Activated naive CD8-positive, alpha-beta T cell treated with anti-CD3 and anti-CD28 coated beads for 36 hours (primary cell): ENCODE measurements at regions not wholly inside any gene's neighbourhood (a gene's known extent, or its start where the extent isn't known, plus 50 kb on each side); places are given as distances from the start of the nearest gene placed in this dataset.

Source experiments
- DNase-seq: peaks from one replicate; pipeline ENCODE4 v3.0.0; 2021
- H3K27ac Mint-ChIP-seq: one replicate; pipeline ENCODE4 v1.8.0; 2022; ENCODE audit warnings: mild to moderate bottlenecking, moderate library complexity, mixed read lengths
- H3K27me3 Mint-ChIP-seq: one replicate; pipeline ENCODE4 v1.8.0; 2022; ENCODE audit warnings: mild to moderate bottlenecking, mixed read lengths
- H3K36me3 Mint-ChIP-seq: one replicate; pipeline ENCODE4 v1.8.0; 2021; ENCODE audit warnings: mild to moderate bottlenecking, mixed read lengths
- H3K4me1 Mint-ChIP-seq: one replicate; pipeline ENCODE4 v1.8.0; 2021; ENCODE audit warnings: mixed read lengths
- H3K4me3 Mint-ChIP-seq: one replicate; pipeline ENCODE4 v1.8.0; 2022; ENCODE audit warnings: mild to moderate bottlenecking, moderate library complexity, mixed read lengths
- H3K9me3 Mint-ChIP-seq: one replicate; pipeline ENCODE4 v1.8.0; 2022; ENCODE audit warnings: mixed read lengths

GRCh38 chr2:217274578-217274977 lies 414.7 kb upstream of the TNP1 start:
- DNase-seq = no peak
- H3K4me3 Mint-ChIP-seq = no peak overlapping the region
- no peak overlapping the region for H3K27ac Mint-ChIP-seq
- no peaks in the 10 kb centered on the region for H3K9me3 Mint-ChIP-seq
- H3K4me1 Mint-ChIP-seq = no peaks in the 10 kb centered on the region
- H3K36me3 Mint-ChIP-seq = no peaks in the 10 kb centered on the region
- H3K27me3 Mint-ChIP-seq = peaks cover 14% of the 10 kb centered on the region

DNA sequence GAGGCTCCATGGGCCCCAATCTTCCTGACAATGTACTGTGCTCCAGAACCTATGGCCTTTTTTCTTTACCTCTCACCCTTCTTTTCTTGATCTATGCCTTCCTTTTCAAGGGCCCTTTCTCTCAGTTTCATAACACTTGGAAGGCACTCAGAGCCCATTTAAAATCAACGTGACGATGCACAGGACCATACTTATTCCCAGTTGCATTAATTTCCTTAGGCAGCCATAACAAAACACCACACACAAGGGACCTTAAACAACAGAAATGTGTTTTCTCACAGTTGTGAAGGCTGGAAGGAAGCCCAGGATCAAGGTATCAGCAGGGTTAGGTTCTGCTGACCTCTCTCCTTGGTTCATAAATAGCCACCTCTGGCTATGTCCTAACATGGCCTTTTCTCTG lies 414.0 kb upstream of the TNP1 start:
- no peak overlapping the region for H3K4me3 Mint-ChIP-seq
- H3K4me1 Mint-ChIP-seq = no peaks in the 10 kb centered on the region
- peaks cover 19% of the 10 kb centered on the region for H3K27me3 Mint-ChIP-seq
- H3K36me3 Mint-ChIP-seq = no peaks in the 10 kb centered on the region
- no peak overlapping the region for H3K27ac Mint-ChIP-seq
- H3K9me3 Mint-ChIP-seq = no peaks in the 10 kb centered on the region
- no peak for DNase-seq

DNA sequence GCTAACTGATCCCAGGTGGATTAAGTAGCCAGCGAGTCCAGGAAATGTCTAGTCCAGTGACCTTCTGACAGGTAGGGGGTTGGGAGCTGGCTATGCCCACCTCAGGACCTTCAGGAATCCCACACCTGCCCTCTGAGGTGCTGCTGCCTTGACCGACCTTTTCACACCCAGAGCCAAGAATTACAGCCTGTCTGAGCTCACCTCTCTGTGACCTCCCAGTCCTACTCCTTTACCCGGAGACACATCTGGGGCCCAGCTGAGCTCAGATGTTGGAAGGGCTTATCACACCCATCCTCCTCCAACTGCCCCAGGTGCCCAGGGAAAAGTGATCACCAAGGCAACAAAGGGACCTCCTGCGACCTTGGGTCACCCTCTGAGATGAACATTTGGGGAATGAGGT lies 413.3 kb upstream of the TNP1 start:
- no peak overlapping the region for H3K27ac Mint-ChIP-seq
- no peaks in the 10 kb centered on the region for H3K4me1 Mint-ChIP-seq
- H3K4me3 Mint-ChIP-seq = no peak overlapping the region
- H3K36me3 Mint-ChIP-seq = no peaks in the 10 kb centered on the region
- DNase-seq = no peak
- peaks cover 20% of the 10 kb centered on the region for H3K27me3 Mint-ChIP-seq
- no peaks in the 10 kb centered on the region for H3K9me3 Mint-ChIP-seq

GRCh38 chr2:217271813-217272212 lies 411.9 kb upstream of the TNP1 start:
- H3K4me3 Mint-ChIP-seq = no peak overlapping the region
- H3K36me3 Mint-ChIP-seq = no peaks in the 10 kb centered on the region
- H3K9me3 Mint-ChIP-seq = peaks cover 6% of the 10 kb centered on the region
- H3K27ac Mint-ChIP-seq = no peak overlapping the region
- H3K4me1 Mint-ChIP-seq = no peaks in the 10 kb centered on the region
- peaks cover 30% of the 10 kb centered on the region for H3K27me3 Mint-ChIP-seq
- no peak for DNase-seq

GRCh38 chr2:217270485-217271121 lies 410.7 kb upstream of the TNP1 start:
- no peak for DNase-seq
- H3K4me1 Mint-ChIP-seq = no peaks in the 10 kb centered on the region
- no peaks in the 10 kb centered on the region for H3K36me3 Mint-ChIP-seq
- no peak overlapping the region for H3K4me3 Mint-ChIP-seq
- peaks cover 8% of the 10 kb centered on the region for H3K9me3 Mint-ChIP-seq
- peaks cover 34% of the 10 kb centered on the region for H3K27me3 Mint-ChIP-seq
- no peak overlapping the region for H3K27ac Mint-ChIP-seq

DNA sequence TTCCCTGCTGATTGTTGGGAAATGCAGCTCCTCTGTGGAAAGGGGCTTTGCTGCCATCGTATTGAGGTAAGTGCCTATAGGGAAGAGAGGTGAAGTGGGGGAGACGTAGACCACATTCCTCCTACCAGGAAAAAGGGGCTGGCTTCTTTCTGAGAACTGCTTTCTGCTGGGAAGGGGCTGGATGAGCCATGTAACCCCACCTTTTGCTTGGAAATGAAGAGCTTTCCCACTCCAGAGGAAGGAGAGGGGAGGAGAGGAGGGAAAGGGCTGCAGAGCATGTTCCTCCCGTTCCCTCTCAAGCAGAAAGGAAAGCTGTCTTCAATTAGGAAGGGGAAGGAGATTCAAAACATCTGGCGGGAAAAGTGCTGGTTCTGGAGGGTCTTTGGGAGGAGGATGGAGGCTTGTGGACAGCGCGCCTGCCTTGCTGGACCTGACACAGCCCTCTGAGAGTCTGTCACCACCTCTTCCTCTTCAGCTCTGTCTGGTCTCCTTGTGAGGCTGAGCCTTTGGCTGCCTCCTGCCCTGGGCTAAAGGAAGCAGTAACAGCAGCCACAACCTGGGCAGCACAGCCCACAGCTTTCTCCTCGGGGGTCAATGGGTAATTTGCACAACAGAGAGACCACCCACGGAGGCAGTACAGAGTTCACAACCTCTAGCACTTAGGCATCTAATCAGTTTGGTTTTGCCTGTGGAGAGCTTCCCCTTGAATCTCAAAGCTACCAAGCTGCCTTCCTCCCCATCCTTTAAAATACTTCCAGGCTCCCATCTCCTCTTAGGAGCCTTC lies 410.0 kb upstream of the TNP1 start:
- no peak for DNase-seq
- Mint-ChIP-seq H3K27ac (no peak overlapping the region), H3K36me3 (no peaks in the 10 kb centered on the region), H3K4me1 (no peaks in the 10 kb centered on the region), H3K27me3 (peaks cover 34% of the 10 kb centered on the region), H3K4me3 (no peak overlapping the region), H3K9me3 (peaks cover 8% of the 10 kb centered on the region)

DNA sequence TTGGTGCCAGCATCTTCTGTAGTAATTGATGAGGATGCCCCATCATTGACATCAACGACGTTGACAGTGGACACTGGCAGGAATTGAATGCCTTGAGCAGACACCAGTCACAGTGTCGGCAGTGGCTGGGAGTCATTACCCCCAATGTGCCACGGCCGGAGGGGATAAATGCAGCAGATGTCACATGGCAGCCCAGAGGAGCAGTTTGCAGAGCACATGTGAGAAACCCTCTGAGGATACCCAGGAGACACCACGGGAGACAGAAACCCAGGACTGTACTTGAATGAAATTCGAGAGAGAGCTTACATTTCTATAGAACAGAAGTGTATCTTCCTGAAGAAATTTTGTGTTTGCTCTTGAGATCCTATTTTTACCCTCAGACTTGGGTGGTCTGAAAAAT lies 409.1 kb upstream of the TNP1 start:
- H3K27ac Mint-ChIP-seq = no peak overlapping the region
- H3K36me3 Mint-ChIP-seq = no peaks in the 10 kb centered on the region
- DNase-seq = no peak
- no peak overlapping the region for H3K4me3 Mint-ChIP-seq
- H3K27me3 Mint-ChIP-seq = peaks cover 34% of the 10 kb centered on the region
- H3K4me1 Mint-ChIP-seq = no peaks in the 10 kb centered on the region
- peaks cover 8% of the 10 kb centered on the region for H3K9me3 Mint-ChIP-seq

DNA sequence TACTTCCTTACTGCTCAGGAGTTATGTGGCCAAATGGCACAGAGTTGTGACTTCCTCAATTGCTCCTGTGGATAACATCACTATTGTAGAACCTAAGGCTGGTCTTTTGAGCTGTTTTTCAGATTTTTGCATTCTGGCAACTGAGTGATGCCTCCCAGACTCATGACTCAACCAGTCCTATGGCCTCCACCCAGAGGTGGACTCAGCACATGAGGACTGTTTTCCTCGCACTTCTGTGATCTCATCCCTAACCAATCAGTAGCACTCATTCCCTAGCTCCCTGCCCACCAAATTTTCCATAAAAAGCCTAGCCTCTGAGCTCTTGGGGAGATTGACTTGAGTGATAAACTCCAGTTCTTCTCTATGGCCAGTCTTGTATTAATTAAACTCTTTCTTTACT lies 407.9 kb upstream of the TNP1 start:
- Mint-ChIP-seq H3K4me1 (no peaks in the 10 kb centered on the region), H3K9me3 (peaks cover 8% of the 10 kb centered on the region), H3K36me3 (no peaks in the 10 kb centered on the region), H3K27me3 (peaks cover 38% of the 10 kb centered on the region), H3K27ac (no peak overlapping the region), H3K4me3 (no peak overlapping the region)
- no peak for DNase-seq

GRCh38 chr2:217263756-217264155 lies 403.9 kb upstream of the TNP1 start:
- Mint-ChIP-seq H3K4me3 (no peak overlapping the region), H3K36me3 (no peaks in the 10 kb centered on the region), H3K4me1 (no peaks in the 10 kb centered on the region), H3K9me3 (peaks cover 8% of the 10 kb centered on the region), H3K27ac (no peak overlapping the region), H3K27me3 (peaks cover 25% of the 10 kb centered on the region)
- DNase-seq = no peak

DNA sequence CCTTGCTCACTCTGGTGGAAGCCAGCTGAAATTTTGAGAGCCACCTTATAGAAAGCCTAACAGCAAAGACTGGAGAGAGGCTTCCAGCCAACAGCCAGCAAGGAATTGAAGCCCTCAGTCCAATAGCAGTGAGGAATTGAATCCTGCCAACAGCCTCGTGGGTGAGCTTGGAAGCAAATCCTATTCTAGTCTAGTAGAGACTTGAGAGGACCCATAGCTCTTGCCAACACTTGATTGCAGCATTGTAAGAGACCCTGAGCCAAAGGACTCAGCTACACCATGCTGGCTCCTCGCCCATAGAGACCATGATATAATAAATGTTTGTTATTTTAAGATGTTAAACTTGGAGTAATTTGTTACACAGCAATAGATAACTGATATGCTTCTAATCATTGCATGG lies 403.0 kb upstream of the TNP1 start:
- DNase-seq = no peak
- Mint-ChIP-seq H3K4me1 (no peaks in the 10 kb centered on the region), H3K36me3 (no peaks in the 10 kb centered on the region), H3K27me3 (peaks cover 22% of the 10 kb centered on the region), H3K27ac (no peak overlapping the region), H3K4me3 (no peak overlapping the region), H3K9me3 (peaks cover 6% of the 10 kb centered on the region)

DNA sequence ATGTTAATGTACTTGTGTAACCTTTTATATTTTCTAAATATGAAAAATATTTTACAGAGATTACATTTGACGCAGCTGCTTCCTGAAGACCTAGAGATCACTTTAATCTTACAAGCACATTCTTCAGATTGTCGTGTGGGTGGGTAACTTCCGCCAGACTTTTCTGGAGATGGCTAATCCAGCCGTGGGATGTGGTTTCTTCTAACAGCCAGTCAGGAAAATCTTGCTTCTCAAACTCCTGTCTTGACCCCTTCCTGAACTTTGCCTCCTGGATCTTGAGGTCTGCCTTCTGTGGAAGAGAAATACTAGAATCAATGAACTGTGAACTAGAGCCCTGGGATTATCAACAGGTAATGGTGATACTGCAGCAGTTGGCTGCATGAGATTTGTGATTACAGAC lies 401.6 kb upstream of the TNP1 start:
- H3K36me3 Mint-ChIP-seq = no peaks in the 10 kb centered on the region
- no peaks in the 10 kb centered on the region for H3K4me1 Mint-ChIP-seq
- no peak overlapping the region for H3K4me3 Mint-ChIP-seq
- no peak for DNase-seq
- H3K27ac Mint-ChIP-seq = no peak overlapping the region
- H3K9me3 Mint-ChIP-seq = no peaks in the 10 kb centered on the region
- H3K27me3 Mint-ChIP-seq = peaks cover 14% of the 10 kb centered on the region

DNA sequence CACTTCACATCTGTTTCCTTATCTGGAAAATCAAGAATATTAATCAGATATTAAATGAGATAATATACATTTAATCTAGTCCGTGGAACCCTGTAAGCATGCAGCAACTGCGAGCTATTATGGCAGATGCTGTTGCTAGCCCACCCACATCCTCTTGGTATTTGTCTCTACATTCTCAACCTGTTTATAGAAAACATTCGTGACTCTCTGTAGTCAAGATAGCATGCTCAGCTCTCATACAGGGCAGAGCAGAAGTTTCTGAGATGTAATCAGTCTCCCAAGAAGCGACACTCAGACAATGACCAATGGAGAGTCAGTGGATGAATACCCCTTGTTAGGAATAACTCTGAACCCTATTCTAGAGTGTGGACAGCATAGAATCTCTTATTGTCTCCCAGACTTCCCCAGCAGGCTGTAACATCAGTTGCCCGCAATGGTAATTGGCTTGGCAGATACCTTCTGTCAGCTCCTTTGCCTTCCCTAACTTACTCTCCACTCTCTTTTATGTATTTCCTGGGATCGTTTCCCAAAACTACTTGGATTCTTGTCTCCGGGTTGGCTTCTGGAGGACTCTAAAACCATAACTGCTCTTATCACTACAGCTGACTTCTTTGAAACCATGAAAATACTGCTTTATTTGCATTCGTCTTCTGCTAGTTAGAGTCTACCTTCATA lies 400.7 kb upstream of the TNP1 start:
- no peak for DNase-seq
- Mint-ChIP-seq H3K9me3 (no peaks in the 10 kb centered on the region), H3K27me3 (peaks cover 10% of the 10 kb centered on the region), H3K27ac (no peak overlapping the region), H3K4me3 (no peak overlapping the region), H3K4me1 (no peaks in the 10 kb centered on the region), H3K36me3 (no peaks in the 10 kb centered on the region)

- Mint-ChIP-seq H3K27me3 (peaks cover 12% of the 10 kb centered on the region), H3K36me3 (no peaks in the 10 kb centered on the region), H3K4me1 (no peaks in the 10 kb centered on the region), H3K4me3 (no peak overlapping the region), H3K27ac (no peak overlapping the region), H3K9me3 (no peaks in the 10 kb centered on the region)
- no peak for DNase-seq
Measured at GRCh38 chr2:217258170-217258569, 398.3 kb upstream of the TNP1 start.

- Mint-ChIP-seq H3K4me3 (no peak overlapping the region), H3K4me1 (no peaks in the 10 kb centered on the region), H3K36me3 (no peaks in the 10 kb centered on the region), H3K9me3 (no peaks in the 10 kb centered on the region), H3K27ac (no peak overlapping the region), H3K27me3 (peaks cover 13% of the 10 kb centered on the region)
- no peak for DNase-seq
Measured at GRCh38 chr2:217256251-217256650, 396.4 kb upstream of the TNP1 start.

DNA sequence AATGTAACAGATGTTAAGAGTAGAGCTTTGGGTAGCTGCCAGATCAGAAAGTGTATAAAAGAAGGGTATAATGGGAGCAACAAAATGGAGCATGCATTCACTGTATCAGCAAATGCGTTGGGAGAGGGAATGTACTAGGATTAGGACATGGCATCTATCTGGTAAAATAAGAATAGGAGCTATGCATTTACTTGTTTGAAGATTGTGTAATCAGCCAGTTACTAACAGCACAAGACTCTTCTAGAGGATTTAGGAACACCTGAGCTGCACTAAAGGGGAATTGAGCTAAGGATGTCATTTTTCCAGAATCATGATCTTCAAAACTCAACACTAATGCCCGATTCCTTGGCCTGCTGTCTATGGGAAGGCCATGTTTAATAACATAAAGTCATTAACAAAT lies 394.2 kb upstream of the TNP1 start:
- peaks cover 9% of the 10 kb centered on the region for H3K27me3 Mint-ChIP-seq
- no peak overlapping the region for H3K27ac Mint-ChIP-seq
- no peaks in the 10 kb centered on the region for H3K9me3 Mint-ChIP-seq
- H3K36me3 Mint-ChIP-seq = no peaks in the 10 kb centered on the region
- no peak overlapping the region for H3K4me3 Mint-ChIP-seq
- no peak for DNase-seq
- no peaks in the 10 kb centered on the region for H3K4me1 Mint-ChIP-seq

- Mint-ChIP-seq H3K36me3 (no peaks in the 10 kb centered on the region), H3K9me3 (no peaks in the 10 kb centered on the region), H3K4me1 (no peaks in the 10 kb centered on the region), H3K4me3 (no peak overlapping the region), H3K27ac (no peak overlapping the region), H3K27me3 (peaks cover 16% of the 10 kb centered on the region)
- DNase-seq = no peak
Measured at GRCh38 chr2:217252181-217252580, 392.3 kb upstream of the TNP1 start.
